Sigmoid colon (tissue), 4 donors: ENCODE measurements at regions not wholly inside any gene's neighbourhood (a gene's known extent, or its start where the extent isn't known, plus 50 kb on each side); places are given as distances from the start of the nearest gene placed in this dataset.

Experiments used
- EP300 ChIP-seq, 4 donors: sonication (generic); formaldehyde crosslinking; IDR thresholded peaks; one replicate each; pipeline ENCODE4 v1.6.1; 2017; ENCODE audit warnings: antibody characterized with exemption in 4 of 4
- POLR2AphosphoS5 ChIP-seq, 4 donors: sonication (generic); formaldehyde crosslinking; IDR thresholded peaks; one replicate each; pipeline ENCODE4 v1.6.1; 2017; ENCODE audit warnings: antibody characterized with exemption in 4 of 4

DNA sequence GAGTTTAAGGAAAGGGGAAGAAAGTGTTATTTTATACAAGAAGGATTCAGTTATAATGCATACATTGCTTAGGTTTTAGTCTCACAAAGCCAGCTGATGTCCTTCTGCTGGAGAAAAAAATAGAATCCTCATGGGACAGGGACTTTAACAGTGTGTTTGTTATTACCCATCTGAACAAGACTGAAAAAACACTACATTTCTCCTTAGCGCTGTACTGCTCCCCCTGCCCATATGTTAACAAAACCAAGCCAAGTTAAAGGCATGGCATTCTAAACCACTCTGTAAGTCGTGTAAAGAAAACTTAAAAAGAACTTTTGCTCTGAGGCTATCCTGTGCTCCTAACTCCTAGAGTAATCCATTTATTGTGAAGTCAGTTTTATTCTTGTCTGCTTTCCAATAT, 102.6 kb upstream of the NYAP2 start:
- TF ChIP-seq POLR2AphosphoS5 (IDR thresholded peaks at IDR 0.05) (no peak), EP300 (IDR thresholded peaks at IDR 0.05) (no peak)
